ENCODE measurements at regions not wholly inside any gene's neighbourhood (a gene's known extent, or its start where the extent isn't known, plus 50 kb on each side); places are given as distances from the start of the nearest gene placed in this dataset.

GRCh38 chr14:85752175-85752574, 222.2 kb downstream of the FLRT2 start:
- no peak for DNase-seq (ENCODE audit: low spot score)

- no peak for DNase-seq (ENCODE audit: low spot score)
Observed at GRCh38 chr14:85744573-85744972, 214.6 kb downstream of the FLRT2 start.

GRCh38 chr14:85732031-85732430, 202.1 kb downstream of the FLRT2 start:
- DNase-seq (ENCODE audit: low spot score) = no peak

GRCh38 chr14:85731186-85731585, 201.2 kb downstream of the FLRT2 start:
- no peak for DNase-seq (ENCODE audit: low spot score)

GRCh38 chr14:85728476-85729065, 198.6 kb downstream of the FLRT2 start:
- DNase-seq (ENCODE audit: low spot score) = no peak

GRCh38 chr14:85714069-85714468, 184.1 kb downstream of the FLRT2 start:
- no peak for DNase-seq (ENCODE audit: low spot score)

GRCh38 chr14:85711620-85712019, 181.7 kb downstream of the FLRT2 start:
- DNase-seq (ENCODE audit: low spot score) = no peak

Data from HuH-7.5 (cell line).